Amygdala (tissue), 56 donors: ENCODE measurements at regions not wholly inside any gene's neighbourhood (a gene's known extent, or its start where the extent isn't known, plus 50 kb on each side); places are given as distances from the start of the nearest gene placed in this dataset.
"Not testable (repeated sequence)": the region's sequence is repeated elsewhere in the genome, so short reads cannot be mapped to it uniquely, and the experiment has no call there.

Experiments used
- DNase-seq, 56 donors: peaks; one replicate each; lab custom pipeline; 2025; lab: John Stamatoyannopoulos, UW

DNA sequence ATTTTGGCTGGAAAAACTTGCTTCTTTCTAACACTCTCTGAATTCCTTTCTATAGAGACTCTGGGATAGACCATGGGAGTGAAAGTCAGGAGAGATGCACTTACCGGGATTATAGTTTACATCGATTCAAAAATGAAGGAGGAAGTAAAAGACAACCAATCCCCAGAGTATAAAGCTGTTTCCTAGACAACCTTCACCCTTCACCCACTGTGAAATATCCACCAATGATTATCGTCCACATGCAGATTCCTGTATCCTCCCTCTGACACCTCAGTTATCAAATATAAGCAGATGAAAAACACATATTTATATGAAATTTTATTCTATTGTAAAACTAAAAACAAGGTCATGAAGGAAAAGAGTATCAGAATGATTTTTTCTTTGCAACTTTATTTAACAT, 258.8 kb upstream of the GK2 start:
- DNase-seq = no peak

DNA sequence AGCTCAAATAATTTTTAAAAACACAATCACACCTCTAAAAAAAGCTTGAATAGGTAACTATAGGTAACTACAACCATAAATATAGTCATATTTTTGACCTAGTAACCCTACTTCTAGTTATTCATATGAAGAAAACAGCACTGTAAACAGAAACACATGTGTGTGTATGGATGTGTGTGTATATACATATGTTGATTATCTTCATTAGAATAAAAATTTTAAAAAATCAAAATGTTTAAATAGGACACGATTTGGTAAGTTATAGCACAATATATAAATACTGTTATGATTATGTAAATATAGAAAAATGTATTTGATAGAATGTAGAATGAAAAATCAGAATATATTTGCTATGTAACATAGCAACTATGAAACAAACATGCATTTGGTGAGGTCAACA, 258.1 kb upstream of the GK2 start:
- DNase-seq = no peak

DNA sequence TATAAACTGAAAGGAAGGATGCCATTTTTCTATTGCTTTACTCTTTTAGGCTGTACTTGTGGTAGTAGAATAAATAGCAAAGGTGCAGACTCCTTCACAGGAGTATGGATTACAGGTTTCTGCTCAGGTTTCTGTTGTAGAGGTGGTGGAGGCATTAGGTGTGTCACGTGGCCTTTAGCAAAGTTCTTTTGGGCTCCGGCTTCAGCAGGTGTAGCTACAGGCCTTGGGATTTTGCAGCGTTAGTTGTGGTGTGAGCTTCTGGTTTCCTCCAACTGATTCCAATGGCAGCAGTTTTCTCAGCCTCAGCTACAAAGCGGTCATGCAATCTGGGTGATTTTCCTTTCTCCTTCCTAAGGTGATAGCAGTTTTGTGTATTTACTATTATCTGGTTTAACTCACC, 255.8 kb upstream of the GK2 start:
- no peak for DNase-seq

DNA sequence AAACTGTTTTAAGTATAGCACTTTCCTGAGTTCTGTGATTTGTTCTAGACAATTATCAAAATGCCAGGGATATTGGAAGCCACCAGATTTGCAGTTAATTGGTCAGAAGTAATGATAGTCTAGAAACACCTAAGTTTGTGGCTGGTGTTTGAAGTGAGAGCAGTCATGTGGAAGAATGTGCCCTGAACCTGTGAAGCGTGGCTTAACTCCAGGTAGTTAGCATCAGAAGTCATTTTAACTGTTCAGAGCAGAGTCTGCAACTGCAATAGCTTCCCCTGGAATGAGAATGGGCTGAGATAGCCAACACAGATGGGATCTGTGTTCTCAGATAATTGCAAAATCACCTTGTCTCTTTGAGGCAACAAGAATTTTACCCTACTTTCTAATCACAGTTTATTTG, 255.1 kb upstream of the GK2 start:
- no peak for DNase-seq

DNA sequence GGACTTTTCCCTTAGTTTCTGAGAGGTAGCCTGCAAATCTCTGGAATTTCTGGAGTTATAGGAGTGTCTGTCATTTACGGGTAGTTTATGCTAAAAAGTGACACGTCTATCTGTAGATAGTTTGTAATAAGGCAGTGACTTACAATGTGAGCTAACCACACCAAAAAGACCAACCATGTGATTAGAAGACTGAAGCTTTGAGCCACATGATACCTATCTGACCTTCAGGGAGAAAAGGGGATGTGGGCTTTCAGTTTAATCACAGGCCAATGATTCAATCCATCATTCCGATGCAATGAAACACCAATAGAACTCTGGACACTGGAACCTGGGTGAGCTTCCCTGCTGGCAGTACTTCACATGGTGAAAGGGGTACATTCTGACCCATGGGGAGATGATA, 254.6 kb upstream of the GK2 start:
- DNase-seq = no peak

DNA sequence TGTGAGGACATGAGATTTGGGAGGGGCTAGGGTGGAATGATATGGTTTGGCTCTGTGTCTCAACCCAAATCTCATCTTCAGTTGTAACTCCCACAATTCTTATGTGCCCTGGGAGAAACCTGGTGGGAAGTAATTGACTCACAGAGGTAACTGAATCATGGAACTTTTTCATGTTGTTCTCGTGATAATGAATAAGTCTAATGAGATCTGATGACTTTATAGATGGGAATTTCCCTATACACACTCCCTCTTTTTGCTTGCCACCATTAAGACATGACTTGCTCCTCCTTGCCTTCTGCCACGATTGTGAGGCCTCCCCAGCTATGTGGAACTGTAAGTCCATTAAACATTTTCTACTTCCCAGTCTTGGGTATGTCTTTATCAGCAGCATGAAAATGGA, 253.2 kb upstream of the GK2 start:
- no peak for DNase-seq

DNA sequence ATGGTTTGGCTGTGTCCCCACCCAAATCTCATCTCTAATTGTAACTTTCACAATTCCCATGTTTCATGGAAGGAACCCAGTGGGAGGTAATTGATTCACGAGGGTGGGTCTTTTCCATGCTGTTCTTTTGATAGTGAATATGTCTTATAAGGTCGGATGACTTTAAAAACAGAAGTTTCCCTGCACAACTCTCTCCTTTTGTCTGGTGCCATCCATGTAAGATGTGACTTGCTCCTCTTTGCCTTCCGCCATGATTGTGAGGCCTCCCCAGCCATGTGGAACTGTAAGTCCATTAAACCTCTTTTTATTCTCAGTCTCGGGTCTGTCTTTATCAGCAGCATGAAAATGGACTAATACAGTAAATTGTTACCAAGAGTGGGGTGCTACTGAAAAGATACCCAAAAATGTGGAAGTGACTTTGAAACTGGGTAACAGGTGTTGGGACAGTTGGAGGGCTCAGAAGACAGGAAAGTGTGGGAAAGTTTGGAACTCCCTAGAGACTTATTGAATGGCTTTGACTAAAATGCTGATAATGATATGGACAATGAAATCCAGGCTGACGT, 251.4 kb upstream of the GK2 start:
- not testable (repeated sequence) for DNase-seq

DNA sequence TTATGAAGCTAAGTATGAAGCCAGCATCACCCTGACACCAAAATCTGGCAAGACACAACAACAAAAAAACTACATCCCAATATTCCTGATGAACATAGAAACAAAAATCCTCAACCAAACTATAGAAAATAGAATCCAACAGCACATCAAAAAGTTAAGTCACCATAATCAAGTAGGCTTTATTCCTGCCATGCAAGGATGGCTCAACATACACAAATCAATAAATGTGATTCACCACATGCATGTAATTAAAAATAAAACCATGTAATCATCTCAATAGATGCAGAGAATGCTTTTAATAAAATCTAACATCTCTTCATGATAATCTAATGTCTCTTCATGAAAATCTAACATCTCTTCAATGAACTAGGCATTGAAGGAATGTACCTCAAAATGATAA, 249.4 kb upstream of the GK2 start:
- DNase-seq = no peak

DNA sequence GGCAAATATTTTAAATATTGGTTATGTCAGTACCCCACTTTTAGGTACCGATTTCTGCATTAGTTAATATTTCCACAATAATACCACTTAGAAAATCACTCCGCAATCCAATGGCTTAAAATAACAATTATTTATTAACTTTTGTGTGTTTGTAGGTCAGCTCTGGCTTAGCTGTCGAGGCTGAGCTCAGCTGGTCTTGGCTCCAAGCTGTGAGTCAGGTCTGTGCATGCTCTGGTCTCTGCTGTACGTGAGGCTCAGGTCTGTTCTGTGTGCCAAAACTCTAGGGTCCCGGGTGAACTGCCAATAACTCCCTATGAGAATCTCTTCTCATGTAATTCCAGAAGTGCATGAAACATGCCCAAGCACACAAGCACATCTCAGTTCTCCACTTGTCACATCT, 245.8 kb upstream of the GK2 start:
- no peak for DNase-seq

DNA sequence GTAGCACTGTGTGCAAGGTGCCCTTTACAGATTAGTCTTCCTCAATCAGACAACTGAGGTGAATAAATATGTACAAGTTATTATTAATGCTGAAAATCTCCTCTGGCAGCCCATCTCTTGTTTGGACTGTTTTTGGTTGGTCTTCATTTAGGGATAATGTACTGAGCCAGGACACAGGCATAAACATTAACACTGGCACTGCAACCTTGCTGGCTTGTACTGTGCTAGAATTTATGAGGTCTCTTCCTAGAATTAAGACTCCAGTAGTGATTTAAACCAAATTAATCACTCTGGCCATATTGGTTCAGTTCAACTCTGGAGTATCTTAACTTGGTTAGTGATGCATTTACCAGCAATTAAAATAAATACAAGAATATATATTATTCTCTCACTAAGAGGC, 244.7 kb upstream of the GK2 start:
- no peak for DNase-seq

DNA sequence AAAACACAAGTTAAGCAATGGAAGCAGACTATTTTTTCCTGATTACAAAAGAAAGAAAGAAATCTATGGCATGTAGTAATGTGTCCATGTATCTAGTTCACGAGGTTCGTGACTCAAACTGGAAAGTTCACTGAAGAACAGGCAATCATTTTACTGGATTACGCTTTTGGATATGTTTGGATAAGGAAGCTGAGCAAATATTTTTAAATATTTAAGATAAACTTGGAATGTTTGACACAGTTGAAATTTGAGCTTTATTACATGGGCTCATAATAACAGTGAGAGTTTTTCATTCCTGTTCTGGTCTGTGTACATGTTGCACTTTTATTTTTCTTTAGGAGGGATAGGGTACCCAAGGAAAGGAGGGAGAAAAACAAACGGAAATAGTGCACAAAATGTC, 244.2 kb upstream of the GK2 start:
- no peak for DNase-seq

DNA sequence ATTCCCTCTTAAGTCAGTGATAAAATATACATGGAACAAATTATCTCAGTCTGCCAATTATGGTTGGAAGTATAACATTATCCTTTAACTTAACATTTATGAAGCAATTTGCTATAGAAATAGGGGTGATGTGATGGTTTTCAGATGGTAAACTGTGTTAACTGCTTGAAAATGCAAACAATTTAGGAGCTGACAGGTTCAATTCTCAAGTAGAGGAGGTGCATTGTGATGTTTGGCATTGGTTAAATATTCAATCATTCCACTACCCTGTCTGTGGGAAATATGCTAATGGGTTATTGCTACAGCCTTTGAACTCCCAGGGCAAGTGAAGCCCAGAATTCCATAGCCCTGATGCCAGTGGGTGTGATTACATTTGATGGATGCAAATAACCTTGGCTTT, 243.4 kb upstream of the GK2 start:
- DNase-seq = no peak

DNA sequence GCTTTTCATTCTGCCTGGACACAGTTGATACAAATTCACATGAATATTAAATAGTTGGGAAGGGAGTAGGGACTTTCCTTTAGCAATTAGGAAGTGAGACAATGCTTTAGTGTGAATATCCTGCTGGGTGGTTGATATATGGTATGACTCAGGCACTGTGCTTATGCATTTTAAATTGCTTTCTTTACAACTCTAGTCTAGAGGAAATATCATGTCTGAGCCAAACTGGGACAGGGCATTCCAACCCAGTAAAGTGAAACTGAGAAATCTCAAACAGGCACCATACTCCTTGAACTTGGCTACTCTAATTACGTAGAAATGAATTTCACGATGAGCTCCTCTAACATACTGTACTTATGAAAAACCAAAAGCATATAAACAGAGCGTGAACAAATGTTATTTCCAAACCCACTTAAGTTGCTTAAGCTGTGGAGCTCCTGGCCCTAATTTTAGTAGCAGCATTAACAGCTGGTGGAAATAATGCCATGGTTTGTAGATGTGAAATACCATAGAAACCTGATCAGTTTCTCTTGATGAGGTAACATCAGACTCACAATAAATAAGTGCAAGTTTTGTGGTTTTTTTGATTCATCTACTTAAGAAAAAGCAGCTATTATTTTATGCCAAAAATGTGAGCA, 242.9 kb upstream of the GK2 start:
- no peak for DNase-seq

DNA sequence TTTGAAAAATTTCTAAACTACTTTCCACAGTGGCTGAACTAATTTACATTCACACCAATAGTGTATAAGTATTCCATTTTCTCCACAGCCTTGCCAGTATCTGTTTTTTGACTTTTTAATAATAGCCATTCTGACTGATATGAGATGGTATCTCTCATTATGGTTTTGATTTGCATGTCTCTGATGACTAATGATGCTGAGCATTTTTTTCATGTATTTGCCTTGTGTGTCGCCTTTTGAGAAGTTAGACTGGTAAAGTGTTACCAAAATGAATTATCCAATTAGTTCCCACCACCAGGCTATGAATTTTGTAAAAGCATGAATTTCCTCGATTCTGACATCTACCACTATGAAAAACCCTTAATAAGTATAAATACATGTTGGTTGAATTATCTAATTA, 242.2 kb upstream of the GK2 start:
- DNase-seq = no peak

DNA sequence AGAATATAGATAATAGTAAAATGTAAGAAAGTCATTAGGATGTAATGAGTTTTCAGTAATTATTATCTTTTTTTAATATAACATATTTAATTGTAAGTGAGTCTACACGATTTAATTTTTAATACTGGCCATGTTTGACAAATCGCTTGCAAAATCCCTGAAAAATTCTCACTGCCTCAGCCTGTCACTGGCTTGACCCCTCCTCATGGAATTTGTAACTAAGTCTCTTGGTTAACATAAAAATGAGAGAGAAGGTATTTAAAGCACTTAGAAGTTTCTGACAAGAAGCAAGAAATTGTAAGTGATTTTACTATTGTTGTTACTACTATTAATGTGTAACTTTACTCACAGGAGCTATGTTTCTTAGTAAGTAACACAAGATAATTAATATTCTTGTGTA, 237.9 kb upstream of the GK2 start:
- DNase-seq = no peak

DNA sequence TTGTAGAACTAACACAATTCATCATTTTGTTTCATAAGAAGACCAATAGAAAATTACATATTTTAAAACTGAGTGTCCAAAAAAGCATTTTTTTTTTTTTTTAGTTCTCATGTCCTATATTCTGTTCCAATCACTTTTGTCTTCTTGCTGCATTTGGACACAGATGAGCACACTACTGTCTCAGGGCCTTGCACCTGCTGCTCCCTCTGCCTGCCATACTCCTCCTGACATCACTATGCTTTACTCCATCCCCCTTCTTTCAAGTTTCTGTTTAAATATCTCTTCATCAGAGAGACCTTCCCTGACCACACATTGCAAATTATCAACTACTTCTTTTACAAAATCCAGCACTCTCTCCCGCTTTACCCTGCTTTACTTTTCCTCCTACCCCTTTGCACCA, 230.7 kb upstream of the GK2 start:
- DNase-seq = no peak

DNA sequence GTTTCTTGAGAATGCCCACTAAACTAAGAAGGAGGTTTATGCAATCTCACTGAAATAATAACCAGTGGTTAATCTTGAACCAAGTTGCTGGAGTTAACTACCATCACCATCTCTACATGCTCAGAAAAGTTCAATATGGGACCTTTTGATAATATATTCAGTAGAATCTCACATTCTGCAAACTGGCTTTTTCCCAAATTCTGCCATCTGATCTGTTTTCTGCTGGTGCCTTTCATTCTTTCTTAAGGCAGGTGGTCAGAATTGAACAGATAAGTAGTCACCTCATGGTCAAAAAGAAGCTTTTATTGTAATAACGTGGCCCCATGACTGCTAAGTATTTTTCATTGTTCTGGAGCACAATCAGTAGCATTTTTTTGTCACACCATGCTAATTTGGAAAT, 229.0 kb upstream of the GK2 start:
- DNase-seq = no peak

DNA sequence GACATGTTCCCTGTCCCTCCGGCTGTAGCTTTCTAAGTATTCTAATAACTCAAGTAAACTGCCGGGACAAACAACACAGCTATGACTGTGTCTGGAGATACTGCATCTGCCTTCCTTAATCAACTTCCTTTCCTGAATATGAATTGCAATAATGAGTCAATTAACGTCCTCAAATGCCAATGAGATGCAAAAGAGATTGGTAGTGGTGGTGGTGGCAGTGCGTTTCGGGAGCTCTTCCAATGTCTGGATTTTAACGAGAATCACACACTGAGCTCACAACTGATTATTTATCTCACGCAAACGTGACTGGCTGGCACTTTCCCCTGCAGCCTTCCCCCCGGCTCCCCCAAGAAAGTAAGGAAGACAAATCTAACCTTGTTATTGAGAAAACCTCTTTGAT, 226.1 kb upstream of the GK2 start:
- DNase-seq = no peak

DNA sequence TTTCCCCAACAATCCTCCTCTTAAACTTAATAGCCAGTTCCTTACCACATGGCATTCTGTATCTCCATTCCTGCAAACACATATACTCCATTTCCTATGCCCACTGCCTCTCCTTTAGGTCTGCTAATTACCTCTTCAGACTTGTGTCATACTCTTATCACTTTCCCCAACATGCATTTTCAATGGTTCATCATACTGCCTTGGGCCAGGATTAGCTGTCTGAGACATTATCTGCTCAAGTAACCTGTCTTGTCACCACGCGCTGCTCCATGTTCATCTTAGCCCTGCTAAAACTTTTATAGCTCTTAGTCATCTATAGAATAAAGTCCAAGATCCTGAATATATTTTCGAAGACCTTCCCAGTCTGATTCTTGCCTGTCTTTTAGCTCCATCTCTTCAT, 224.1 kb upstream of the GK2 start:
- no peak for DNase-seq

DNA sequence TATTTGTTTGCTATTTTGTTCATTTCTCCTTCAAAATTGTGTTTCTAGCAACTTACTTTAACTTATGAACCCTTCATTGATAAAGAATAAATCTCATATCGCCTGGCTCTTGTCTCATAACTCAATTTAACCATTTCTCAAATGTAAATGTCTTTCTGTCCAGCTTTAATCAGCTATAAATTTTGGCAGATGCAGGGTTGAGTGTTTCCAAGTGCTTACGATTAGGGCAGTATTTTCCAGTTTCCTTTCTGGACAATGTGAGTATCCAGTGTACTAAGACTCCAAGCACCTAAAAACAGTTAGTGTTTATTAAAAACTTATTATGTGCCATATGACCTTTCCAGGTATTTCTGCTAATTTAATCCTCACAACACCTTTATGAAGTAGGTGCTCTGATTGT, 218.6 kb upstream of the GK2 start:
- no peak for DNase-seq

DNA sequence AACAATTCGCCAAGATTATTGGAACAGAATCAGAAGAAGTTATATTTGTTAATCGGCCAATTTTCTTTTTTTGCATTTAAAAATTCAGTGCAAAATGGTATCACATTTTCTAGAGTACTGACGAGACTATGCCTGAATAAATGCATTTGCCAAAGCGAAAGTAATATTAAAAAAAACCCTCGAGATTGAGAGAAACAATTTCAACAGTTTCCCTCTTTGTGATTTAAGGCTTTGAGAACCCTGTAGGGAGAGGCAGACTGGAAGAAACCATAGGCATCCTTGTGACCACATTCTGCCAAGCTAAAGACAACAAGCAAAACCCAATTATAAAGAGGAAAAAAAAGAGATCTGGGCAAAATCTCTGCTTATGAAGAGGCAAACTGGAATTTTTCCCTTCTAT, 218.1 kb upstream of the GK2 start:
- DNase-seq = no peak

DNA sequence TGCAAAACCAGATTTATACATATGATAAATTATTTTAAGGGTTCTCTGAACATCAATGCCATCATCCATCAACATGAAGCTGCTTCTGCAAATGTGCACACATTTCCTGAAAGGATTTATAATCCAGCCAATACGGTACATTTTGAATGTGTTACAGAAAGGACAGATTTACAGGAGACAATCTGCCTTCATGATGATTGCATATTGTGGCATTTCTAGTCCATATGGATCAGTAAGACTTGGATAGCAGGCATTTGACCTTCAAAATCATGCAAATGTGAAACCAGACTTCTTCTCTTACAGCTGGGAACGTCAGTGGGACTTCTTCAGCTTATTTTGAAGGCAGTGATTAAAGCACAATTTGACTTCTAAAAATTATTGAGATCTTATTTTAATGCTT, 217.3 kb upstream of the GK2 start:
- DNase-seq = no peak
